ENCODE measurements at regions not wholly inside any gene's neighbourhood (a gene's known extent, or its start where the extent isn't known, plus 50 kb on each side); places are given as distances from the start of the nearest gene placed in this dataset.

DNA sequence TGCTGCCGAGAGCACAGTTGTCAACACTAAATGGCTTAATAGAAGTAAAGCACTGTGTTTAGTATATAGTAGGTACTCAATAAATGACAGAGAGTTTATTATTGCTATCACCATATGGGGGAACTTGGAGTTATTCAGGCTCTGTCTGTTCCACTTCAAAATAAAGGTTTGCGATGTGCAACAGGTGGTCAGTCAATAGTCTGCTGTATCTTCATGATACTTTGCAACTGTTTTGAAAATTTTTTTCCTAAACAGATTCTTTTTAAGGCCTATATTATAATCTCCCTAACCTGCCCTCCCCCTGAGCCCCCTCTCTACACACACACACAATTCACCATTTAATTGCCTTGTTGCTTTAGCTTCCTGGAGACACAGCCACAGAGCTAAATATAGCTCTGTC lies 164.7 kb upstream of the NR2F2 start:
- no peak overlapping the region for H3K14ac ChIP-seq (ENCODE audit: insufficient read length)
- H2AK5ac ChIP-seq (ENCODE audit: low read depth, low read length): no peak overlapping the region
- H2BK15ac ChIP-seq (ENCODE audit: low read length): no peak overlapping the region
- no peak overlapping the region for H3K4ac ChIP-seq (replicated peaks; ENCODE audit: insufficient read length, low read depth, low read length)
- peaks cover 5 to 7% of the 10 kb centered on the region in 2 experiments; a peak in 3 of 4 replicates for H3K9me3 ChIP-seq (ENCODE audit: insufficient read depth in 2 of 2, low read depth in 1 of 2, low read length in 1 of 2)
- POLR2A ChIA-PET (ENCODE audit: partially characterized antibody): no interaction called here
- H3K79me1 ChIP-seq (ENCODE audit: low read depth, low read length): no peaks in the 10 kb centered on the region
- FAIRE-seq: no peak
- no peaks in the 10 kb centered on the region for H3K79me2 ChIP-seq (ENCODE audit: control insufficient read depth in 1 of 2, insufficient read depth in 2 of 2, low read length in 2 of 2)
- no peak overlapping the region; a peak in 1 of 4 replicates for H3K4me2 ChIP-seq (ENCODE audit: insufficient read depth in 1 of 2, low read depth in 2 of 2, low read length in 2 of 2)
- no peaks in the 10 kb centered on the region for H3K23me2 ChIP-seq (ENCODE audit: low read depth, low read length)
- CTCF ChIA-PET (ENCODE audit: partially characterized antibody): interaction anchor here (0.8 to 1.2 kb wide), 2 partner anchors 16 to 23 kb away, joined by 3 read pairs; no protein-coding TSS in a partner anchor
- no peak overlapping the region for H3K4me3 ChIP-seq (ENCODE audit: extremely low read depth in 1 of 4, insufficient read depth in 2 of 4, low read depth in 3 of 4, low read length in 4 of 4)
- 95% methylated on average over 2 of the region's 2 CpGs; no CpG with 5 or more reads in 1 of the 2 experiments for WGBS, 2 experiments (ENCODE audit: extremely low coverage in 1 of 2, insufficient coverage in 1 of 2, insufficient read length in 1 of 2, insufficient replicate concordance in 2 of 2, low coverage in 1 of 2, low lambda C conversion rate in 2 of 2, missing lambda C conversion rate in 1 of 2)
- H3K36me3 ChIP-seq (ENCODE audit: control insufficient read depth in 2 of 4, insufficient read depth in 4 of 4, low read length in 3 of 4): no peaks in the 10 kb centered on the region
- H4K91ac ChIP-seq (replicated peaks; ENCODE audit: insufficient read length, low read length): no peak overlapping the region
- H2BK20ac ChIP-seq (ENCODE audit: low read length): no peak overlapping the region
- H2BK120ac ChIP-seq (replicated peaks; ENCODE audit: low read depth, low read length): no peak overlapping the region
- H3K27me3 ChIP-seq (replicated peaks in 1 of 4; ENCODE audit: control insufficient read depth in 3 of 4, extremely low read depth in 1 of 4, insufficient read depth in 3 of 4, low read length in 3 of 4): no peaks in the 10 kb centered on the region
- H2BK12ac ChIP-seq (ENCODE audit: low read depth, low read length): no peak overlapping the region
- no peak for DNase-seq (ENCODE audit: low read depth in 1 of 2, low spot score in 2 of 2)
- H3K9ac ChIP-seq (replicated peaks in 1 of 4; ENCODE audit: extremely low read depth in 1 of 4, low read depth in 3 of 4, low read length in 3 of 4): no peak overlapping the region
- TF ChIP-seq CHD2 (IDR thresholded peaks at IDR 0.05; ENCODE audit: low read length) (no peak), SRF (IDR thresholded peaks at IDR 0.05; ENCODE audit: low read depth, low read length) (no peak), EZH2 (IDR thresholded peaks at IDR 0.05; ENCODE audit: low read depth, low read length, severe bottlenecking) (no peak), TBP (IDR thresholded peaks at IDR 0.05; ENCODE audit: low read depth, low read length) (no peak), MAX (IDR thresholded peaks at IDR 0.05) (no peak), SUZ12 (IDR thresholded peaks at IDR 0.05; ENCODE audit: low read length) (no peak)
- no peak overlapping the region for H2BK5ac ChIP-seq (ENCODE audit: low read depth, low read length)
- no peak overlapping the region for H3K27ac ChIP-seq (ENCODE audit: low read depth, low read length)
- peaks cover 2 to 11% (median 7%) of the 10 kb centered on the region in 4 experiments; a peak in 4 of 7 replicates for H3K4me1 ChIP-seq (replicated peaks in 1 of 4; ENCODE audit: control insufficient read depth in 3 of 4, insufficient read depth in 4 of 4, low read length in 3 of 4)
- H3K56ac ChIP-seq (replicated peaks; ENCODE audit: insufficient read length, low read depth, low read length): no peak overlapping the region
- H4K20me1 ChIP-seq (replicated peaks in 1 of 2; ENCODE audit: control insufficient read depth in 1 of 2, insufficient read depth in 2 of 2, low read length in 2 of 2): no peaks in the 10 kb centered on the region
- H4K5ac ChIP-seq (ENCODE audit: insufficient read length, low read depth, low read length): no peak overlapping the region
- no peak overlapping the region for H4K8ac ChIP-seq (ENCODE audit: extremely low read depth, insufficient read depth, low read length)
- H3K18ac ChIP-seq (ENCODE audit: extremely low read depth, low read length): no peak overlapping the region
- no peak overlapping the region for H2AFZ ChIP-seq (ENCODE audit: low read length)
- no peak overlapping the region for H3K23ac ChIP-seq (ENCODE audit: insufficient read length)

All from H1 (cell line).